Esophagus squamous epithelium (tissue), 5 donors: ENCODE measurements at regions not wholly inside any gene's neighbourhood (a gene's known extent, or its start where the extent isn't known, plus 50 kb on each side); places are given as distances from the start of the nearest gene placed in this dataset.

Experiments
- DNase-seq: peaks from one replicate; lab custom pipeline; 2025; lab: John Stamatoyannopoulos, UW
- H3K27ac ChIP-seq, 4 donors: fragments of 200-600 bp; sonication (generic); one replicate each; pipeline ENCODE4 v1.5.1; 2016 to 2019; ENCODE audit warnings: mild to moderate bottlenecking in 1 of 4
- H3K27me3 ChIP-seq, 4 donors: fragments of 200-600 bp; sonication (generic); 1 replicate in 3 of 4; 2 replicates in 1 of 4; pipeline versions ENCODE4 v1.5.1 to v1.6.0; 2017 to 2021; ENCODE audit warnings: antibody characterized with exemption in 1 of 4
- H3K36me3 ChIP-seq, 3 donors: fragments of 200-600 bp; sonication (generic); one replicate each; pipeline ENCODE4 v1.5.1; 2016 to 2019
- H3K4me1 ChIP-seq, 3 donors: fragments of 200-600 bp; sonication (generic); one replicate each; pipeline ENCODE4 v1.5.1; 2017 to 2019
- H3K4me3 ChIP-seq, 4 donors: fragments of 200-600 bp; sonication (generic); 1 replicate in 3 of 4; 2 replicates in 1 of 4; pipeline ENCODE4 v1.5.1; 2016 to 2019; ENCODE audit warnings: mild to moderate bottlenecking in 2 of 4, moderate library complexity in 1 of 4
- H3K9me3 ChIP-seq, 3 donors: fragments of 200-600 bp; sonication (generic); one replicate each; pipeline ENCODE4 v1.5.1; 2016 to 2019
- POLR2A ChIP-seq, 4 donors: fragments of 450-650 bp; IDR thresholded peaks; one replicate each; pipeline ENCODE4 v1.6.1; 2017; ENCODE audit warnings: antibody characterized with exemption in 4 of 4, mild to moderate bottlenecking in 4 of 4, moderate library complexity in 3 of 4
- WGBS, 2 donors: methylation state at CpG; one replicate each; pipeline ENCODE4 v1.1.5; 2018; 5-methylcytosine and 5-hydroxymethylcytosine counted together
- intact Hi-C: fragments of 100-400 bp; cut with DNase I; formaldehyde crosslinking; loops from one replicate; pipeline ENCODE4 v1.15.0; 2022
- TF ChIP-seq, protein P1 (sequence below), 6 experiments: fragments of 450-650 bp in 4 of 6; fragments of 200-600 bp in 2 of 6; sonication (generic) in 2 of 6; IDR thresholded peaks; one replicate each; pipeline ENCODE4 v1.5.1; 2016 to 2019; ENCODE audit warnings: antibody characterized with exemption in 6 of 6, mild to moderate bottlenecking in 4 of 6, moderate library complexity in 4 of 6
- donor health status: DM: yes; HTN: yes; CAD: no.

DNA sequence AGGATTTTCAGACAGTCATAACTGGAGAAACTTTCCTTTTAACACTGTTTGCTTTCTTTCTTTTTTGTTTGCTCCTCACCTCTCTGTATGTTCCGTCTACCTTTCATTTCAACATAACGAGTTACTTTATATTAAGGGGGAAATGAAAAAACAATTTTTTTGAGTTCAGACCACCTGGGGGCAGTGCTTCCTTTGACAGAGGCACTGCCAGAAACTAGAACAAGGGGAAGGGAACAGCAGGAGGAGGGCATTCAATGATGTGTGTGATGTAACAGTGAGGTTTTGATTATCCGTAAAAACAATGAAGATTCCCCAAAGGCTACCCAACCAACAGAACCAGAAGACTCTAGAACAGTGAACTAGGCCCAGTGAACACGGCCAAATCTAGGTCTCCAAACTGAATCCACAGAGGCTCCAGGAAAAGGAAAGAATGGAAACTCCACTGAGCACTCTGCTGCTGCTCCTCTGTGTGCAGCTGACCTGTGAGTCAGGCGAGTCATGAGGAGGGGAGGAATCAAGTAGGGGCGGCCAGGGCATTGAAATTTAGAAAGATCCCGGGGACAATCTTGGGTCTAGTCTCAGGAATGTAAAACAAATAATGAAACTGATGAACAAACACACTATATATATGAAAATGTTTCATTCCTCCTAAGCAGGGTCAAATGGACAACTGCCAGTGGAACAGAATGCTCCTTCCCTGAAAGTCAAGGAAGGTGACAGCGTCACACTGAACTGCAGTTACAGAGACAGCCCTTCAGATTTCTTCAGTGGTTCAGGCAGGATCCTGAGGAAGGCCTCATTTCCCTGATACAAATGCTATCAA, 323.5 kb downstream of the DAD1 start:
- H3K4me3 ChIP-seq: no peak overlapping the region
- intact Hi-C loops: no loop called here
- TF ChIP-seq, protein P1, sequence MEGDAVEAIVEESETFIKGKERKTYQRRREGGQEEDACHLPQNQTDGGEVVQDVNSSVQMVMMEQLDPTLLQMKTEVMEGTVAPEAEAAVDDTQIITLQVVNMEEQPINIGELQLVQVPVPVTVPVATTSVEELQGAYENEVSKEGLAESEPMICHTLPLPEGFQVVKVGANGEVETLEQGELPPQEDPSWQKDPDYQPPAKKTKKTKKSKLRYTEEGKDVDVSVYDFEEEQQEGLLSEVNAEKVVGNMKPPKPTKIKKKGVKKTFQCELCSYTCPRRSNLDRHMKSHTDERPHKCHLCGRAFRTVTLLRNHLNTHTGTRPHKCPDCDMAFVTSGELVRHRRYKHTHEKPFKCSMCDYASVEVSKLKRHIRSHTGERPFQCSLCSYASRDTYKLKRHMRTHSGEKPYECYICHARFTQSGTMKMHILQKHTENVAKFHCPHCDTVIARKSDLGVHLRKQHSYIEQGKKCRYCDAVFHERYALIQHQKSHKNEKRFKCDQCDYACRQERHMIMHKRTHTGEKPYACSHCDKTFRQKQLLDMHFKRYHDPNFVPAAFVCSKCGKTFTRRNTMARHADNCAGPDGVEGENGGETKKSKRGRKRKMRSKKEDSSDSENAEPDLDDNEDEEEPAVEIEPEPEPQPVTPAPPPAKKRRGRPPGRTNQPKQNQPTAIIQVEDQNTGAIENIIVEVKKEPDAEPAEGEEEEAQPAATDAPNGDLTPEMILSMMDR (IDR thresholded peaks at IDR 0.05): no peak
- no peak for TF ChIP-seq POLR2A (IDR thresholded peaks at IDR 0.05)
- peaks cover 0 to 8% (median 0%) of the 10 kb centered on the region in 3 donors for H3K4me1 ChIP-seq
- no peaks in the 10 kb centered on the region for H3K27me3 ChIP-seq
- H3K36me3 ChIP-seq: no peaks in the 10 kb centered on the region
- DNase-seq: no peak
- H3K27ac ChIP-seq: no peak overlapping the region
- no peaks in the 10 kb centered on the region for H3K9me3 ChIP-seq
- WGBS, 2 donors: 62 to 63% methylated on average over 8 of the region's 8 CpGs

DNA sequence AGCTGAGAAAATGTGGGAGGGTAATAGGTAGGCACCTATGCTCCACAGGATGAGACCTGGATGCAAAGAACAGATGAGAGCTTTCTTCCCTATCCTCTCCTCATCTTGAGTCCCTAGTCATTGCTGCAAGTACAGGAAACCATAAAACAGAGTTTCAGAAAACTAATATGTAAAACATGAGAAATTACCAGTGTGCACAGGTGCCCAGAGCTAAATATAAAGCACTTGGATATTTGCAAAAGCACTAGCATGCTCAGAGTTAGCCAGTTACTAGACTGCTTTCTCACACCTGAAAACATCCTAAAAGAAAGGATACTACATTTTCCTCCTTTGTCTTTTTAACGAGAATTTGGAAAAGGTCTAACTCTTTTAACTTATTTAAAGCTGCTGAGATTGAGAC, 324.3 kb downstream of the DAD1 start:
- H3K27ac ChIP-seq: no peak overlapping the region
- 68 to 96% methylated on average over 1 of the region's 1 CpG for WGBS, 2 donors
- no peaks in the 10 kb centered on the region for H3K36me3 ChIP-seq
- H3K27me3 ChIP-seq: no peaks in the 10 kb centered on the region
- TF ChIP-seq, protein P1 (IDR thresholded peaks at IDR 0.05): no peak
- TF ChIP-seq POLR2A (IDR thresholded peaks at IDR 0.05): no peak
- no peak for DNase-seq
- H3K9me3 ChIP-seq: no peaks in the 10 kb centered on the region
- intact Hi-C loops: no loop called here
- peaks cover 0 to 8% (median 0%) of the 10 kb centered on the region in 3 donors for H3K4me1 ChIP-seq
- H3K4me3 ChIP-seq: no peak overlapping the region

DNA sequence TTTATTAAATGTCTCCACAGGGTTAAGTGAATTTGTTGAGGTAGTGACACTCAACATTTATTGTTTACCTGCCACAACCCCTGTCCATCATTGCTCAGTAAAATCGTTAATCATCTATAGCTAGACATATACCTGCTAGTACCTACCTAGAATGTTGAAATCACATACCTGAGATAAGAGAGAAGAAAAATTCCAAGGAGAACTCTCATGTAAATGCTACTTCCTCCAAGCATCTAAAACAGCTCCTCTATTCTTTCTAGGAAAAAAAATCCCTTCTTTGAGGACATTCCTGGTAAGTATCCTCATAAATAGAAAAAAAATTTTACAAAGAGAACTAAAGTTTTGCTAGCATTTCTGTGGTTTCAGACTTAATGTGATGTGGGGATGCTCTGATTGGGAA, 325.1 kb downstream of the DAD1 start:
- intact Hi-C loops: no loop called here
- no peak for DNase-seq
- WGBS, 2 donors: 53 to 75% methylated on average over 1 of the region's 1 CpG
- Histone ChIP-seq H3K27me3 (no peaks in the 10 kb centered on the region), H3K36me3 (no peaks in the 10 kb centered on the region), H3K27ac (no peak overlapping the region), H3K4me1 (peaks cover 0 to 6% (median 0%) of the 10 kb centered on the region in 3 donors), H3K9me3 (no peaks in the 10 kb centered on the region), H3K4me3 (no peak overlapping the region)
- TF ChIP-seq, protein P1 (IDR thresholded peaks at IDR 0.05): no peak
- TF ChIP-seq POLR2A (IDR thresholded peaks at IDR 0.05): no peak

DNA sequence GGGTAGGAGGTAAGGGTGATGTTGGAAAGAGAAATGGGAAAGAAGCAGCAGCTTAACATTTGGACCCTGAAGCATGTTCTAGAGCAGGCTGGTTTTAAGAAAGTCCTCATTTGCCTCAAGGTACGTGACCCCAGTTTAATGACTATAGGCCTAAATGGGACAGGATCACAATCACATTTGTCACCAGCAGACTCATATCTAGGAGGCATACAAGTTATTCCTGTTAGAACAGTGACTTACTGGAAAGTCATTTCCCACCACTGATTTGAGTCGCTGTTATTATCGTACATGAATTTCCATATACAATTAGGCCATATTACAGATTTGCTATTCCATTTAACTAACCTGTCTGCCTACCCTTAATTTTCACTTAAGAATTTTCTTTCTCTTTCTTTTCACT, 326.1 kb downstream of the DAD1 start:
- no peaks in the 10 kb centered on the region for H3K4me1 ChIP-seq
- H3K27me3 ChIP-seq: no peaks in the 10 kb centered on the region
- no peak overlapping the region for H3K27ac ChIP-seq
- no peak overlapping the region for H3K4me3 ChIP-seq
- TF ChIP-seq, protein P1 (IDR thresholded peaks at IDR 0.05): no peak
- TF ChIP-seq POLR2A (IDR thresholded peaks at IDR 0.05): no peak
- H3K9me3 ChIP-seq: no peaks in the 10 kb centered on the region
- intact Hi-C loops: no loop called here
- 86 to 87% methylated on average over 3 of the region's 3 CpGs for WGBS, 2 donors
- no peak for DNase-seq
- no peaks in the 10 kb centered on the region for H3K36me3 ChIP-seq

DNA sequence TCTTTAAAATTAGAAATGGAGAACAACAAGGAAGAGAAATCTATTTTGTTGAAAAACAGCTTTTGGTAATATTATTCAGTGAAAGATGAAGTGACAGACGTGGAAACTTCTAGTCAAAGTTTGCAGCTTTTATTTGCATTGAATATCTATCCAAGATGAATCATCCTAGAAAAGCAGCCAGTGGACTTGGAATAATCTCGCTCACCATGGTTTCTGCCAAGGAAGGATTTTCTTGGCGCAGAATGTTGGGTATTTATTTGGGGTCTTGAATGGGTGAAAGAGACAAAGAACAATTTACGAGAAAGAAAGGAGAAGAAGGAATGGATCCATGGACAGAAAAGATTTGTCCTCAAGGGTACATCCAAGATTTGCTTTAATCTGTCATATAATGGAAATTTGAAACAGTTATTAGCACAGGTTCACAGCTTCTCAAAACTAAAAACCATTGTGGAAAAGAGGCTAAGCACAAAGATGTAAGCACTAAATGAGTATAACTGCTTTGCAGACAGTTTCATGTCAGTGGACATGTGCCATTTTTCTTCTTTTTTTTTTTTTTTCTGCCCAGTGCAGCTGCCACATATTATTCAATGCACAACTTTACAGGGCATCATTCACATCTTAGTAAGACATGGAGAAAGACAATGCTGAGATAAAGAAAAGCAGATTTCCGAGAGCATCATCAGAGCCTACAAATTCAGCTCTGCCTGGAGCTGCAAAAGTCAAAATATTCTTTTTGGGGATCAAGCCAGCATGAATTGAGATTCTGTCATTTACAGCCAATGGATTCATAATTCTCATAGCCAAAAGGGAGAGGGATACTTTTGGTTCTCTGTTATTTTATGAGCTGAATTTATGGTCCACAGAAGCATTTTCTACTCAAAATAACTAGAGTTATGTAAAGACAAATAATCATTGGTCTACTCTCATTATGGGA, 333.7 kb downstream of the DAD1 start:
- 36 to 51% methylated on average over 5 of the region's 5 CpGs for WGBS, 2 donors
- H3K4me3 ChIP-seq: no peak overlapping the region
- H3K27ac ChIP-seq: no peak overlapping the region
- DNase-seq: no peak
- H3K27me3 ChIP-seq: no peaks in the 10 kb centered on the region
- TF ChIP-seq, protein P1 (IDR thresholded peaks at IDR 0.05): no peak
- no peak for TF ChIP-seq POLR2A (IDR thresholded peaks at IDR 0.05)
- no peaks in the 10 kb centered on the region for H3K4me1 ChIP-seq
- H3K36me3 ChIP-seq: no peaks in the 10 kb centered on the region
- intact Hi-C loops: no loop called here
- no peaks in the 10 kb centered on the region for H3K9me3 ChIP-seq
